ENCODE measurements at regions not wholly inside any gene's neighbourhood (a gene's known extent, or its start where the extent isn't known, plus 50 kb on each side); places are given as distances from the start of the nearest gene placed in this dataset.

GRCh38 chr13:50094615-50095293 lies 79.5 kb downstream of the KCNRG start:
- Histone ChIP-seq H3K27ac (no peak overlapping the region), H3K9me3 (peaks cover 0 to 7% (median 3%) of the 10 kb centered on the region in 4 donors), H3K4me3 (no peak overlapping the region), H3K4me1 (peaks cover 0 to 5% (median 4%) of the 10 kb centered on the region in 4 donors), H3K27me3 (no peaks in the 10 kb centered on the region), H3K36me3 (peaks cover 0 to 5% (median 0%) of the 10 kb centered on the region in 4 donors)
- no peak for TF ChIP-seq CTCF (IDR thresholded peaks at IDR 0.05)
- TF ChIP-seq POLR2AphosphoS5 (IDR thresholded peaks at IDR 0.05), result no peak
- no peak for TF ChIP-seq POLR2A (IDR thresholded peaks at IDR 0.05)
- TF ChIP-seq EP300 (IDR thresholded peaks at IDR 0.05), result no peak
- no peak for ATAC-seq (ENCODE audit: low FRiP score in 2 of 2)
- no peak for DNase-seq

- no peak for DNase-seq
- Histone ChIP-seq H3K27me3 (no peaks in the 10 kb centered on the region), H3K4me3 (no peak overlapping the region), H3K27ac (no peak overlapping the region), H3K9me3 (peaks cover 0 to 7% (median 3%) of the 10 kb centered on the region in 4 donors), H3K36me3 (peaks cover 0 to 5% (median 0%) of the 10 kb centered on the region in 4 donors), H3K4me1 (no peaks in the 10 kb centered on the region)
- no peak for ATAC-seq (ENCODE audit: low FRiP score in 2 of 2)
- TF ChIP-seq POLR2AphosphoS5 (IDR thresholded peaks at IDR 0.05), result no peak
- TF ChIP-seq EP300 (IDR thresholded peaks at IDR 0.05), result no peak
- TF ChIP-seq POLR2A (IDR thresholded peaks at IDR 0.05), result no peak
- 97 to 100% methylated on average over 1 of the region's 1 CpG for WGBS, 2 donors
Observed at GRCh38 chr13:50098693-50099092, 83.4 kb downstream of the KCNRG start.

- Histone ChIP-seq H3K27ac (no peak overlapping the region), H3K4me3 (no peak overlapping the region), H3K4me1 (no peaks in the 10 kb centered on the region), H3K27me3 (no peaks in the 10 kb centered on the region), H3K9me3 (peaks cover 0 to 7% (median 3%) of the 10 kb centered on the region in 4 donors), H3K36me3 (peaks cover 0 to 5% (median 0%) of the 10 kb centered on the region in 4 donors)
- no peak for ATAC-seq (ENCODE audit: low FRiP score in 2 of 2)
- TF ChIP-seq POLR2AphosphoS5 (IDR thresholded peaks at IDR 0.05) (no peak), EP300 (IDR thresholded peaks at IDR 0.05) (no peak), CTCF (IDR thresholded peaks at IDR 0.05) (no peak)
- no peak for DNase-seq
Observed at GRCh38 chr13:50099473-50099872, 84.2 kb downstream of the KCNRG start.

DNA sequence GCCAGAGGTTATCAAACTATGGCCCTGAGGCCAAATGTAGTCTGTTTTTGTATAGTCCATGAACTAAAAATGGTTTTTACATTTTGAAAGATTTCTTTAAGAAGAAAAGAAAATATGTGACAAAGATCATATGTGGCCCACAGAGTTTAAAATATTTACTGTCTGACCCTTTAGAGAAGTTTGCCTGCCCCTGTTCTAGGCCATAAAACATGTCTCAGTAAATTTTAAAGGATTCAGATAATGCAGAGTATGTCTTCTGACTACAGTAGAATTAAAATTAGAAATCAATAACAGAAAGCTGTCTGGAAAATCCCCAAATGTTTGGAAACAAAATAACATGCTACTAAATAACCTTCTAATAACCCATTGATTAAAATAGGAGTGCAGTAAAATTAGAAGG lies 86.3 kb downstream of the KCNRG start:
- peaks cover 0 to 4% (median 3%) of the 10 kb centered on the region in 4 donors for H3K4me1 ChIP-seq
- no peaks in the 10 kb centered on the region for H3K36me3 ChIP-seq
- no peak overlapping the region for H3K27ac ChIP-seq
- H3K9me3 ChIP-seq, result peaks cover 0 to 7% (median 3%) of the 10 kb centered on the region in 4 donors
- no peak for TF ChIP-seq POLR2AphosphoS5 (IDR thresholded peaks at IDR 0.05)
- TF ChIP-seq CTCF (IDR thresholded peaks at IDR 0.05), result no peak
- TF ChIP-seq POLR2A (IDR thresholded peaks at IDR 0.05), result no peak
- TF ChIP-seq EP300 (IDR thresholded peaks at IDR 0.05), result no peak
- no peaks in the 10 kb centered on the region for H3K27me3 ChIP-seq
- DNase-seq (no peak), ATAC-seq (ENCODE audit: low FRiP score in 2 of 2) (no peak)
- no peak overlapping the region for H3K4me3 ChIP-seq

GRCh38 chr13:50104493-50104892 lies 89.2 kb downstream of the KCNRG start:
- Histone ChIP-seq H3K9me3 (no peaks in the 10 kb centered on the region), H3K36me3 (no peaks in the 10 kb centered on the region), H3K27me3 (no peaks in the 10 kb centered on the region), H3K4me3 (no peak overlapping the region), H3K4me1 (peaks cover 7 to 13% (median 10%) of the 10 kb centered on the region in 4 donors), H3K27ac (no peak overlapping the region)
- TF ChIP-seq CTCF (IDR thresholded peaks at IDR 0.05) (no peak), EP300 (IDR thresholded peaks at IDR 0.05) (no peak), POLR2AphosphoS5 (IDR thresholded peaks at IDR 0.05) (no peak), POLR2A (IDR thresholded peaks at IDR 0.05) (no peak)
- 89 to 92% methylated on average over 1 of the region's 1 CpG for WGBS, 2 donors
- no peak for DNase-seq
- no peak for ATAC-seq (ENCODE audit: low FRiP score in 2 of 2)
